ENCODE measurements at regions not wholly inside any gene's neighbourhood (a gene's known extent, or its start where the extent isn't known, plus 50 kb on each side); places are given as distances from the start of the nearest gene placed in this dataset.

- Histone ChIP-seq H2AFZ (no peak overlapping the region), H3K9me3 (ENCODE audit: control insufficient read depth, low read length) (no peaks in the 10 kb centered on the region), H3K4me1 (no peaks in the 10 kb centered on the region), H3K4me2 (ENCODE audit: low read length) (no peak overlapping the region), H3K27me3 (ENCODE audit: control insufficient read depth, insufficient read depth, low read length) (no peaks in the 10 kb centered on the region), H3K4me3 (ENCODE audit: low read depth, low read length) (no peak overlapping the region), H3K36me3 (ENCODE audit: control insufficient read depth, insufficient read depth, low read length) (no peaks in the 10 kb centered on the region), H3K9ac (no peak overlapping the region), H3K79me2 (no peaks in the 10 kb centered on the region), H3K27ac (no peak overlapping the region)
- no peak for TF ChIP-seq CTCF (IDR thresholded peaks at IDR 0.05)
Measured at GRCh38 chr10:90042075-90042474, 340.7 kb downstream of the KIF20B start.

- no peaks in the 10 kb centered on the region for H3K36me3 ChIP-seq (ENCODE audit: control insufficient read depth, insufficient read depth, low read length)
- H3K9me3 ChIP-seq (ENCODE audit: control insufficient read depth, low read length): no peaks in the 10 kb centered on the region
- no peak overlapping the region for H2AFZ ChIP-seq
- no peak overlapping the region for H3K27ac ChIP-seq
- H3K4me3 ChIP-seq (ENCODE audit: low read depth, low read length): no peak overlapping the region
- no peaks in the 10 kb centered on the region for H3K79me2 ChIP-seq
- H3K27me3 ChIP-seq (ENCODE audit: control insufficient read depth, insufficient read depth, low read length): no peaks in the 10 kb centered on the region
- H3K9ac ChIP-seq: no peak overlapping the region
- no peak overlapping the region for H3K4me2 ChIP-seq (ENCODE audit: low read length)
- TF ChIP-seq CTCF (IDR thresholded peaks at IDR 0.05): no peak
- H3K4me1 ChIP-seq: no peaks in the 10 kb centered on the region
Measured at GRCh38 chr10:90047243-90047729, 345.9 kb downstream of the KIF20B start.

GRCh38 chr10:90051053-90051452 lies 349.7 kb downstream of the KIF20B start:
- Histone ChIP-seq H3K9ac (no peak overlapping the region), H3K4me2 (ENCODE audit: low read length) (no peak overlapping the region), H3K27me3 (ENCODE audit: control insufficient read depth, insufficient read depth, low read length) (no peaks in the 10 kb centered on the region), H3K9me3 (ENCODE audit: control insufficient read depth, low read length) (no peaks in the 10 kb centered on the region), H3K79me2 (no peaks in the 10 kb centered on the region), H2AFZ (no peak overlapping the region), H3K27ac (no peak overlapping the region), H3K36me3 (ENCODE audit: control insufficient read depth, insufficient read depth, low read length) (no peaks in the 10 kb centered on the region), H3K4me1 (no peaks in the 10 kb centered on the region), H3K4me3 (ENCODE audit: low read depth, low read length) (no peak overlapping the region)
- no peak for TF ChIP-seq CTCF (IDR thresholded peaks at IDR 0.05)

GRCh38 chr10:90051474-90051873 lies 350.1 kb downstream of the KIF20B start:
- no peaks in the 10 kb centered on the region for H3K79me2 ChIP-seq
- no peak overlapping the region for H2AFZ ChIP-seq
- H3K9ac ChIP-seq: no peak overlapping the region
- H3K36me3 ChIP-seq (ENCODE audit: control insufficient read depth, insufficient read depth, low read length): no peaks in the 10 kb centered on the region
- no peak overlapping the region for H3K4me3 ChIP-seq (ENCODE audit: low read depth, low read length)
- no peaks in the 10 kb centered on the region for H3K9me3 ChIP-seq (ENCODE audit: control insufficient read depth, low read length)
- H3K4me2 ChIP-seq (ENCODE audit: low read length): no peak overlapping the region
- H3K27me3 ChIP-seq (ENCODE audit: control insufficient read depth, insufficient read depth, low read length): no peaks in the 10 kb centered on the region
- no peaks in the 10 kb centered on the region for H3K4me1 ChIP-seq
- H3K27ac ChIP-seq: no peak overlapping the region
- TF ChIP-seq CTCF (IDR thresholded peaks at IDR 0.05): no peak

- no peak overlapping the region for H2AFZ ChIP-seq
- no peak overlapping the region for H3K27ac ChIP-seq
- no peaks in the 10 kb centered on the region for H3K79me2 ChIP-seq
- TF ChIP-seq CTCF (IDR thresholded peaks at IDR 0.05): no peak
- H3K4me3 ChIP-seq (ENCODE audit: low read depth, low read length): no peak overlapping the region
- H3K9ac ChIP-seq: no peak overlapping the region
- H3K4me2 ChIP-seq (ENCODE audit: low read length): no peak overlapping the region
- no peaks in the 10 kb centered on the region for H3K4me1 ChIP-seq
- H3K9me3 ChIP-seq (ENCODE audit: control insufficient read depth, low read length): no peaks in the 10 kb centered on the region
- H3K27me3 ChIP-seq (ENCODE audit: control insufficient read depth, insufficient read depth, low read length): no peaks in the 10 kb centered on the region
- H3K36me3 ChIP-seq (ENCODE audit: control insufficient read depth, insufficient read depth, low read length): no peaks in the 10 kb centered on the region
Measured at GRCh38 chr10:90062786-90063185, 361.4 kb downstream of the KIF20B start.

Data from parathyroid adenoma (tissue), 2 donors.